Osteoblast (primary cell): ENCODE measurements at regions not wholly inside any gene's neighbourhood (a gene's known extent, or its start where the extent isn't known, plus 50 kb on each side); places are given as distances from the start of the nearest gene placed in this dataset.

Experiments used
- DNase-seq: peaks from one replicate; pipeline ENCODE4 v3.0.0; 2011; ENCODE audit warnings: low spot score, mixed read lengths; ENCODE audit not compliant: insufficient read length; ENCODE audit errors: missing footprints
- H2AFZ ChIP-seq: 2 replicates; pipeline ENCODE4 v1.6.0; 2011; ENCODE audit warnings: mild to moderate bottlenecking, low read length
- H3K27ac ChIP-seq: 2 replicates; pipeline ENCODE4 v1.5.1; 2011; ENCODE audit warnings: mild to moderate bottlenecking, low read depth, low read length, moderate library complexity
- H3K27me3 ChIP-seq: 2 replicates; pipeline ENCODE4 v1.6.0; 2012; ENCODE audit warnings: mild to moderate bottlenecking, control low read depth, inconsistent platforms, low read length, moderate library complexity; ENCODE audit not compliant: insufficient read depth
- H3K36me3 ChIP-seq: 2 replicates; pipeline ENCODE4 v1.5.1; 2011; ENCODE audit warnings: mild to moderate bottlenecking, low read length, control low read depth, moderate library complexity; ENCODE audit not compliant: insufficient read depth
- H3K4me1 ChIP-seq: 2 replicates; pipeline ENCODE4 v1.5.1; 2011; ENCODE audit warnings: mild to moderate bottlenecking, low read length, control low read depth, moderate library complexity; ENCODE audit not compliant: insufficient read depth
- H3K4me2 ChIP-seq: 2 replicates; pipeline ENCODE4 v1.6.0; 2011; ENCODE audit warnings: mild to moderate bottlenecking, low read length; ENCODE audit not compliant: insufficient read depth
- H3K4me3 ChIP-seq: fragments of 200-600 bp; sonication (generic); 3 replicates; pipeline ENCODE4 v1.5.1; 2012; ENCODE audit warnings: mild to moderate bottlenecking, low read length, inconsistent platforms; ENCODE audit not compliant: insufficient read depth
- H3K79me2 ChIP-seq: 2 replicates; pipeline ENCODE4 v1.6.0; 2012; ENCODE audit warnings: mild to moderate bottlenecking, low read length, control low read depth, inconsistent platforms; ENCODE audit not compliant: insufficient read depth
- H3K9me3 ChIP-seq: 2 replicates; pipeline ENCODE4 v1.5.1; 2011; ENCODE audit warnings: low read depth, low read length, control low read depth
- H4K20me1 ChIP-seq: 2 replicates; pipeline ENCODE4 v1.6.0; 2012; ENCODE audit warnings: mild to moderate bottlenecking, low read length, control low read depth; ENCODE audit not compliant: insufficient read depth
- CTCF ChIP-seq: IDR thresholded peaks from 2 replicates; pipeline ENCODE4 v1.5.1; 2011; ENCODE audit warnings: mild to moderate bottlenecking, low read depth, low read length, moderate library complexity; ENCODE audit errors: extremely low read depth

GRCh38 chr11:45348729-45349128, 62.6 kb upstream of the SYT13 start:
- no peak for TF ChIP-seq CTCF

GRCh38 chr11:45347348-45348082, 61.4 kb upstream of the SYT13 start:
- Histone ChIP-seq H4K20me1 (no peaks in the 10 kb centered on the region), H3K27ac (no peak overlapping the region), H3K4me3 (no peak overlapping the region), H3K4me1 (no peaks in the 10 kb centered on the region), H3K27me3 (peaks cover 59% of the 10 kb centered on the region), H2AFZ (no peak overlapping the region), H3K4me2 (no peak overlapping the region), H3K36me3 (no peaks in the 10 kb centered on the region), H3K9me3 (no peaks in the 10 kb centered on the region), H3K79me2 (no peaks in the 10 kb centered on the region)
- TF ChIP-seq CTCF, result no peak
- no peak for DNase-seq

More at GRCh38 chr11:45348729-45349128, 62.6 kb upstream of the SYT13 start:
- Histone ChIP-seq H3K4me2 (no peak overlapping the region), H3K27ac (no peak overlapping the region), H3K4me1 (no peaks in the 10 kb centered on the region), H3K27me3 (peaks cover 47% of the 10 kb centered on the region), H4K20me1 (no peaks in the 10 kb centered on the region), H3K36me3 (no peaks in the 10 kb centered on the region), H3K4me3 (no peak overlapping the region), H3K79me2 (no peaks in the 10 kb centered on the region), H2AFZ (no peak overlapping the region), H3K9me3 (no peaks in the 10 kb centered on the region)
- no peak for DNase-seq

GRCh38 chr11:45345491-45345890, 59.4 kb upstream of the SYT13 start:
- no peak overlapping the region for H3K4me2 ChIP-seq
- H3K4me3 ChIP-seq, result no peak overlapping the region
- H4K20me1 ChIP-seq, result no peaks in the 10 kb centered on the region
- H3K9me3 ChIP-seq, result no peaks in the 10 kb centered on the region
- H3K4me1 ChIP-seq, result no peaks in the 10 kb centered on the region
- no peak overlapping the region for H3K27ac ChIP-seq
- DNase-seq, result no peak
- TF ChIP-seq CTCF, result no peak
- no peak overlapping the region for H2AFZ ChIP-seq
- H3K79me2 ChIP-seq, result no peaks in the 10 kb centered on the region
- no peaks in the 10 kb centered on the region for H3K36me3 ChIP-seq
- peaks cover 61% of the 10 kb centered on the region for H3K27me3 ChIP-seq

- no peaks in the 10 kb centered on the region for H3K79me2 ChIP-seq
- H3K4me1 ChIP-seq, result peaks cover 6% of the 10 kb centered on the region
- H3K27ac ChIP-seq, result no peak overlapping the region
- no peaks in the 10 kb centered on the region for H4K20me1 ChIP-seq
- H3K36me3 ChIP-seq, result no peaks in the 10 kb centered on the region
- no peak overlapping the region for H3K4me3 ChIP-seq
- peaks cover 50% of the 10 kb centered on the region for H3K27me3 ChIP-seq
- no peaks in the 10 kb centered on the region for H3K9me3 ChIP-seq
- TF ChIP-seq CTCF, result no peak
- no peak overlapping the region for H2AFZ ChIP-seq
- H3K4me2 ChIP-seq, result no peak overlapping the region
- DNase-seq, result no peak
These were observed 57.9 kb upstream of the SYT13 start for GRCh38 chr11:45344028-45344427.
